ENCODE measurements at regions not wholly inside any gene's neighbourhood (a gene's known extent, or its start where the extent isn't known, plus 50 kb on each side); places are given as distances from the start of the nearest gene placed in this dataset.

DNA sequence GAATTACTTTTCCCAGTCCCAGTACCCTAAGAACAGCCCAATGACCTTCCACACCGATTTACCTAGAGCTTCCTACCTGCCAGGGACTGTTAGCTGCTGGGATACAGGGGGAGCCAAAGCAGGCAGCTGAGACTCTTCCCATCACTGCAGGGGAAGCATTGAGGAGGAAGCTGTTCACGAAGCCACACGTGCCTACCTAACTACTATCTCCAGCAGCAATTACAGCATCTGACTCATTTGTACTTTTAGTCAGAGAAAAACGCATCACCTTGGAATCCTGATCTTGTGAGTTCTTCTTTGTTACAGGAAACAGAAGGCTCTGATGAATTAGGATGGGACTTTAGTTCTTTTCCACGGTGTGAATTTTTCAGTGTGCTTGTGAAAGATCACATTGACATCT lies 113.7 kb upstream of the DHX40 start:
- no peak for ATAC-seq
- no peak for DNase-seq (ENCODE audit: low spot score)
- H3K27me3 Mint-ChIP-seq: peaks cover 0 to 11% of the 10 kb centered on the region in 2 donors

GRCh38 chr17:59454633-59455105 lies 110.7 kb upstream of the DHX40 start:
- Mint-ChIP-seq H3K9me3 (no peaks in the 10 kb centered on the region), H3K36me3 (no peaks in the 10 kb centered on the region), H3K4me3 (no peak overlapping the region), H3K4me1 (ENCODE audit: low read depth in 2 of 2) (no peaks in the 10 kb centered on the region), H3K27ac (no peak overlapping the region), H3K27me3 (peaks cover 0 to 11% of the 10 kb centered on the region in 2 donors)
- DNase-seq (ENCODE audit: low spot score) (no peak), ATAC-seq (no peak)

More for the DNA sequence above, 113.7 kb upstream of the DHX40 start:
- no peaks in the 10 kb centered on the region for H3K36me3 Mint-ChIP-seq
- H3K9me3 Mint-ChIP-seq: no peaks in the 10 kb centered on the region
- no peaks in the 10 kb centered on the region for H3K4me1 Mint-ChIP-seq (ENCODE audit: low read depth in 2 of 2)
- H3K4me3 Mint-ChIP-seq: no peak overlapping the region
- H3K27ac Mint-ChIP-seq: no peak overlapping the region

GRCh38 chr17:59456428-59456827 lies 109.0 kb upstream of the DHX40 start:
- no peak overlapping the region for H3K27ac Mint-ChIP-seq
- H3K36me3 Mint-ChIP-seq: no peaks in the 10 kb centered on the region
- no peaks in the 10 kb centered on the region for H3K9me3 Mint-ChIP-seq
- no peaks in the 10 kb centered on the region for H3K4me1 Mint-ChIP-seq (ENCODE audit: low read depth in 2 of 2)
- ATAC-seq (no peak), DNase-seq (ENCODE audit: low spot score) (no peak)
- peaks cover 5 to 12% of the 10 kb centered on the region in 2 donors for H3K27me3 Mint-ChIP-seq
- no peak overlapping the region for H3K4me3 Mint-ChIP-seq

DNA sequence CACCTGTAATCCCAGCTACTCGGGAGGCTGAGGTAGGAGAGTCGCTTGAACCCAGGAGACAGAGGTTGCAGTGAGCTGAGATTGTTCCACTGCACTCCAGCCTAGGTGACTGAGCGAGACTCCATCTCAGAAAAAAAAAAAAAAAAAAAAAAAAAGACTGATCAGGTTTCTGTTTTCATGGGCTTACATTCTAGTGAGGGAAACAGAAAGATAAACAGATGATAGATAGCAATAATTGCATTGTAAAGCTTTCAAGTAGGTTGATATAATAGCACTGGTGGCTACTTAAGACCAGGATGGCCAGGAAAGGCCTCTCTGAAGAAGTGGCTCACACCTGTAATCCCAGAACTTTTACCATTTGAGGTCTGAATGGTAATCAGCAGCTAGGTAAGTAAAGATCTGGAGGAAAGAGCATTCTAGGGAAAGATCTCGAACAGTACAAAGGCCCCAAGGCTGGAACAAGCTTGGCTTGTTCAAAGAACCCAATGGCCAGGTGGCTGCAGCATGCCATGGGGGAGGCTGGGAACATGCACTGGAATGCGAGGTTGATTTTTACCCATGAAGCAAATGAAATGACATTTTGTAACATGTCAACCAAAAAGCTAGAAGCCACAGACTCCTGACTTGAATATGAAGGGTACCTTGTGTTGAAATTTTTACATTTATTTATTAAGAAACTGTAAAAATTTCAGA lies 108.3 kb upstream of the DHX40 start:
- ATAC-seq (no peak), DNase-seq (ENCODE audit: low spot score) (no peak)
- Mint-ChIP-seq H3K36me3 (no peaks in the 10 kb centered on the region), H3K4me1 (ENCODE audit: low read depth in 2 of 2) (no peaks in the 10 kb centered on the region), H3K4me3 (no peak overlapping the region), H3K27me3 (peaks cover 5 to 11% of the 10 kb centered on the region in 2 donors), H3K27ac (no peak overlapping the region), H3K9me3 (no peaks in the 10 kb centered on the region)

DNA sequence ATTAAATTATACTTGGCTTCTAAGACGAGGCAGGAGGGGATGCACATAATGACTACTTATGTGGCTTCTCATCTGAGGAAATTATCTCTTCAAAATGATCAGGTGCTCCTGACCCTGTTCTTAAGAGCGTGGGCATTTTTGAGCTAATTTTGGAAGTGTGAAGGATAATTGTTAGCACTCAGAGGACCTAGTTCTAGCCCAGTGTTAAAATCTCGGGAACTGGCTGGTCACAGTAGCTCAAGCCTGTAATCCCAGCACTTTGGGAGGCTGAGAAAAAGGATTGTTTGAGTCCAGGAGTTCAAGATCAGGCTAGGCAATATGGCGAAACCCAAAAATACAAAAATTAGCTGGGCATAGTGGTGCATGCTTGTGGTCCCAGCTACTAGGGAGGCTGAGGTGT lies 103.0 kb upstream of the DHX40 start:
- Mint-ChIP-seq H3K27ac (no peak overlapping the region), H3K4me1 (ENCODE audit: low read depth in 2 of 2) (peaks cover 0 to 5% of the 10 kb centered on the region in 2 donors), H3K9me3 (no peaks in the 10 kb centered on the region), H3K4me3 (no peak overlapping the region), H3K27me3 (peaks cover 5 to 11% of the 10 kb centered on the region in 2 donors), H3K36me3 (no peaks in the 10 kb centered on the region)
- ATAC-seq: no peak
- DNase-seq (ENCODE audit: low spot score): no peak

DNA sequence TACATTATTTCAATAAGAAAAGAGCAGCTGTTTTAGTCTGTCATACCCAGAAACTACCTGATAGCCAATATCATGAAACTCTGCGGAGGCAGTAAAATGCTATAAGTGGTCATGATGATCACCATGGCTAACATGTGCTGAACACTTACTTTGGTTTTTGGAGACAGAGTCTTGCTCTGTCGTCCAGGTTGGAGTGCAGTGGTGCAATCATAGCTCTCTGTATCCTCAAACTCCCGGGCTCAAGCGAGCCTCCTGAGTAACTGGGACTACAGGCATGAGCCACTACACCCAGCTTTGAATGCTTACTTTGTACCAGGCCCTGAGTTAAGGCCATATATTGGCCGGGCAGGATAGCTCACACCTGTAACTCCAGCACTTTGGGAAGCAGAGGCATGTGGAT lies 101.2 kb upstream of the DHX40 start:
- DNase-seq (ENCODE audit: low spot score) (no peak), ATAC-seq (no peak)
- no peaks in the 10 kb centered on the region for H3K36me3 Mint-ChIP-seq
- no peak overlapping the region for H3K4me3 Mint-ChIP-seq
- peaks cover 15 to 21% of the 10 kb centered on the region in 2 donors for H3K4me1 Mint-ChIP-seq (ENCODE audit: low read depth in 2 of 2)
- H3K27ac Mint-ChIP-seq: no peak overlapping the region
- H3K27me3 Mint-ChIP-seq: peaks cover 5 to 11% of the 10 kb centered on the region in 2 donors
- H3K9me3 Mint-ChIP-seq: no peaks in the 10 kb centered on the region

DNA sequence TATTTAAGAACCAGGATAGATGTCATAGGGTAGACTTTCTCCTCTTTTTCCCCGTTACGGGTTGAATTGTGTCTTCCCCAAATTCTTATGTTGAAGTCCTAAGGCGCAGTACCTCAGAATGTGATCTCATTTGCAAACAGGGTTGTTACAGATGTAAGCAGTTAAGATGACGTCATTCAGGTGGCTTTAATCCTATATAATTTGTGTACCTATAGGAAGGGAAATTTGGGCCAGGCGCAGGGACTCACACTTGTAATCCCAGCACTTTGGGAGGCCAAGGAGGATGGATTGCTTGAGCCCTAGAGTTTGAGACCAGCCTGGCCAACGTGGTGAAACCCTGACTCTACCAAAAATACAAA lies 99.5 kb upstream of the DHX40 start:
- DNase-seq (ENCODE audit: low spot score): no peak
- Mint-ChIP-seq H3K9me3 (no peaks in the 10 kb centered on the region), H3K27ac (no peak overlapping the region), H3K36me3 (no peaks in the 10 kb centered on the region), H3K4me3 (no peak overlapping the region), H3K4me1 (ENCODE audit: low read depth in 2 of 2) (peaks cover 21 to 33% of the 10 kb centered on the region in 2 donors), H3K27me3 (peaks cover 0 to 5% of the 10 kb centered on the region in 2 donors)
- ATAC-seq: no peak

GRCh38 chr17:59466946-59467801 lies 98.2 kb upstream of the DHX40 start:
- DNase-seq (ENCODE audit: low spot score): no peak
- Mint-ChIP-seq H3K36me3 (no peaks in the 10 kb centered on the region), H3K27ac (peak overlapping the region in 1 of 2 donors; percentile 60), H3K4me3 (no peak overlapping the region), H3K9me3 (no peaks in the 10 kb centered on the region), H3K27me3 (peaks cover 0 to 7% of the 10 kb centered on the region in 2 donors), H3K4me1 (ENCODE audit: low read depth in 2 of 2) (peaks cover 25 to 37% of the 10 kb centered on the region in 2 donors)
- ATAC-seq: no peak

GRCh38 chr17:59469786-59470485 lies 95.5 kb upstream of the DHX40 start:
- Mint-ChIP-seq H3K4me1 (ENCODE audit: low read depth in 2 of 2) (peaks cover 25 to 37% of the 10 kb centered on the region in 2 donors), H3K9me3 (no peaks in the 10 kb centered on the region), H3K27me3 (peaks cover 0 to 4% of the 10 kb centered on the region in 2 donors), H3K27ac (peak overlapping the region in 1 of 2 donors; percentile 43), H3K36me3 (no peaks in the 10 kb centered on the region), H3K4me3 (peak overlapping the region; percentile 15)
- no peak for ATAC-seq
- DNase-seq (ENCODE audit: low spot score): no peak

DNA sequence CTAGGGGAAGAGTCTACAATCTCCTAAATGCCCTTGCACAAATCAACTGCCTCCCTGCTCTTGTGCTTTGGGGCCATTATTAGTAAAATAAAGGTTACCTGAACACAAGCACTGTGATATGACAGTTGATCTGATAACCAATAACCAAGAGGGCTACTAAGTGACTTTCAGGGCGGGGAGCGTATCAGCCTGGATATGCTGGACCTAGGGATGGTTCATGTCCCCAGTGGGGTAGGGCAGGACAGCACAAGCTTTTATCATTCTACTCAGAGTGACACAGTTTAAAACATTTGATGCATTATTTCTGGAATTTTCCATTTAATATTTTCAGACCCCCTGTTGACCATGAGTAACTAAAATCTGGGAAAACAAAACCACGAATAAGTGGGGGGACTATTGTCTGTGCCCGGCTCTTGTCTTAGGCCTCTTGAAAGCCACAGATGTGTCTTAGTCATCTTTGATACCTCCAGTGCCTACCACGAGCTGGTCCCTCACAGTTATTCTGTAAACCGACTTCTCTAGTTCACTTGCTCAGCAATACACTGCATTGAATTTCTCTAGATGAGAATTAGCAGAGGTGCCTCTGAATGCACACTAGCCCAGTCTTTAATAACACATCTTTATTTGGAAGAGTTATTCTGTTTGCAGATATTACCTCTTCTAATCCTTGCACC lies 94.6 kb upstream of the DHX40 start:
- no peak for ATAC-seq
- H3K9me3 Mint-ChIP-seq: no peaks in the 10 kb centered on the region

DNA sequence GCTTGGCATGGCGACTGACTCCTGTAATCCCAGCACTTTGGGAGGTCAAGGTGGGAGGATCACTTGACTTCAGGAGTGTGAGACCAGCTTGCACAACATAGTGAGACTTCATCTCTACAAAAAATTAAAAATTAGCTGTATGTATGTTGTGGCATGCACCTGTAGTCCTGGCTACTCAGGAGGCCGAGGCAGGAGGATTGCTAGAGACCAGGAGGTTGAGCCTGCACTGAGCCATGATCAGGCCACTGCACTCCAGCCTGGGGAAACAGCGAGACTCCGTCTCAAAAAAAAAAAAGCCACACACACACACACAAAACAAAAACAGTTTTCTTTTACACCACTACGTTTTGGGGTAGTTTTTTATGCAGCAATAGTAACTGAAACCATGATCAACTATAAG lies 89.0 kb upstream of the DHX40 start:
- Mint-ChIP-seq H3K4me3 (no peak overlapping the region), H3K27ac (no peak overlapping the region), H3K4me1 (ENCODE audit: low read depth in 2 of 2) (no peaks in the 10 kb centered on the region), H3K36me3 (no peaks in the 10 kb centered on the region), H3K9me3 (no peaks in the 10 kb centered on the region), H3K27me3 (peaks cover 0 to 6% of the 10 kb centered on the region in 2 donors)
- no peak for ATAC-seq
- no peak for DNase-seq (ENCODE audit: low spot score)

More for the DNA sequence above, 94.6 kb upstream of the DHX40 start:
- Mint-ChIP-seq H3K36me3 (no peaks in the 10 kb centered on the region), H3K27ac (no peak overlapping the region), H3K4me3 (no peak overlapping the region), H3K27me3 (peaks cover 0 to 4% of the 10 kb centered on the region in 2 donors), H3K4me1 (ENCODE audit: low read depth in 2 of 2) (peaks cover 25 to 37% of the 10 kb centered on the region in 2 donors)
- no peak for DNase-seq (ENCODE audit: low spot score)

DNA sequence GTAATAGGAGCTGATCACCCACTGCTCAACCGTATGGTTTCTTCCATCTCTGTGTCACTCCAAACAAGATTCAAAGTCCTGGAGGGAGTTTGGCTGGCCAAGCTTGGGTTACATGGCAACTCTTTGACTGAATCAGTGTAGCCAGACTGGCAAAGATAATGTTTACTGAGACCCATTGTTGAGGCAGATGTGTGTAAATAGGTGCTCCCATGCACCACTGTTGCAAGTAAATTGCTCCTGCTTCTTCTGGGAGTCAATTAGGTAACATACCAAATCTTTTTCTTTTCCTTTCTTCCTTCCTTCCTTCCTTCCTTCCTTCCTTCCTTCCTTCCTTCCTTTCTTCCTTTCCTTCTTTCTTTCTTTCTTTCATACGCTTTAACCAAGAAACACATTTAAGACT lies 86.3 kb upstream of the DHX40 start:
- Mint-ChIP-seq H3K4me3 (no peak overlapping the region), H3K36me3 (peaks cover 4% of the 10 kb centered on the region), H3K27ac (no peak overlapping the region), H3K4me1 (ENCODE audit: low read depth in 2 of 2) (peaks cover 0 to 4% of the 10 kb centered on the region in 2 donors), H3K9me3 (no peaks in the 10 kb centered on the region), H3K27me3 (peaks cover 0 to 6% of the 10 kb centered on the region in 2 donors)
- no peak for DNase-seq (ENCODE audit: low spot score)
- no peak for ATAC-seq

DNA sequence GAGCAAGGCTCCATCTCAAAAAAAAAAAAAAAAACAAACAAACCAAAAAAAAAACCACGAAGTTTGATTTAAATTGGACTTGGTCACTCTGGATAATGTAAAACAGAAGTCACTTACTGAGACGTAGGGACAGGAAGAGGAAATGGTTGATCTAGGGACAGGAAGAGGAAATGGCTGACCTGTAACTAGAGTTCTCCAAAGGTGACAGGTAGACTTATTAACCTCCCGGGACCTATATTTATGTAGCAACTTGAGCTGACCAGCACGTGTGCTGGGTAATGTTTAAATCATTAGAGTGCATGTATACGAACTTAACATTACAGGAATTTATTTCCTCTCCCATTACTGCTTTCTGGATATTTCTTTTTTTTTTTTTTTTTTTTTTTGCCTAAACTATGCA lies 81.5 kb upstream of the DHX40 start:
- ATAC-seq: no peak
- peaks cover 0 to 4% of the 10 kb centered on the region in 2 donors for H3K4me1 Mint-ChIP-seq (ENCODE audit: low read depth in 2 of 2)
- peaks cover 4% of the 10 kb centered on the region for H3K36me3 Mint-ChIP-seq
- DNase-seq (ENCODE audit: low spot score): no peak
- peak overlapping the region in 1 of 2 donors; percentile 9 for H3K27ac Mint-ChIP-seq
- no peak overlapping the region for H3K4me3 Mint-ChIP-seq
- H3K27me3 Mint-ChIP-seq: peaks cover 2 to 6% of the 10 kb centered on the region in 2 donors
- no peaks in the 10 kb centered on the region for H3K9me3 Mint-ChIP-seq

Data from natural killer cell treated with Interleukin-12 subunit alpha and Interleukin-12 subunit beta and Interleukin-15 and Interleukin-18, amount 100 ng/mL, for 72 hours (primary cell).